Peyer's patch (tissue), 4 donors: ENCODE measurements at regions not wholly inside any gene's neighbourhood (a gene's known extent, or its start where the extent isn't known, plus 50 kb on each side); places are given as distances from the start of the nearest gene placed in this dataset.

ENCODE experiments used
- POLR2A ChIP-seq, 2 donors: fragments of 450-650 bp; IDR thresholded peaks; one replicate each; pipeline ENCODE4 v1.5.1; 2017; ENCODE audit warnings: antibody characterized with exemption in 2 of 2, mild to moderate bottlenecking in 2 of 2, moderate library complexity in 2 of 2
- TF ChIP-seq, protein P1 (sequence below), 6 experiments: fragments of 450-650 bp in 4 of 6; fragments of 200-600 bp in 2 of 6; sonication (generic) in 1 of 6; IDR thresholded peaks; one replicate each; pipeline ENCODE4 v1.5.1; 2017 to 2019; ENCODE audit warnings: antibody characterized with exemption in 6 of 6, mild to moderate bottlenecking in 3 of 6, moderate library complexity in 1 of 6

DNA sequence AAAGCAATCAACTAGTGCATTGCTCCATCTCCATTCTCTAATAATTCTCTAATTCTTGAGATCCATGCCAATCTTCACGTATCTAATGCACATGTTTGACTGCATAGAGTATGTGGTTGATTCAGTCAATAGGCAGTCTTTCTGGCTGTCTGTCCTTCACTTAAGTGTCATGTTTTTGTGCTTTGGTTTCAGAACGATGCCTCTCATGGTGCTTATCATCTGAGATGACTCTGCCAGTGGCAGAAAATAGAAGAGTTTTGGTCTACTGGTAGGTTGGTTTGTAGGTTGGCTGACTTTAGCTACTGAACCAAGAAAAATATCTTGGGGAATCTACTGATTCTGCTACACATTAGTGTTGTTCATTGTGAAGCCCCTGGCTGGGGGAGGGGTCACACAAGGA, 364.2 kb downstream of the SFMBT2 start:
- TF ChIP-seq, protein P1, sequence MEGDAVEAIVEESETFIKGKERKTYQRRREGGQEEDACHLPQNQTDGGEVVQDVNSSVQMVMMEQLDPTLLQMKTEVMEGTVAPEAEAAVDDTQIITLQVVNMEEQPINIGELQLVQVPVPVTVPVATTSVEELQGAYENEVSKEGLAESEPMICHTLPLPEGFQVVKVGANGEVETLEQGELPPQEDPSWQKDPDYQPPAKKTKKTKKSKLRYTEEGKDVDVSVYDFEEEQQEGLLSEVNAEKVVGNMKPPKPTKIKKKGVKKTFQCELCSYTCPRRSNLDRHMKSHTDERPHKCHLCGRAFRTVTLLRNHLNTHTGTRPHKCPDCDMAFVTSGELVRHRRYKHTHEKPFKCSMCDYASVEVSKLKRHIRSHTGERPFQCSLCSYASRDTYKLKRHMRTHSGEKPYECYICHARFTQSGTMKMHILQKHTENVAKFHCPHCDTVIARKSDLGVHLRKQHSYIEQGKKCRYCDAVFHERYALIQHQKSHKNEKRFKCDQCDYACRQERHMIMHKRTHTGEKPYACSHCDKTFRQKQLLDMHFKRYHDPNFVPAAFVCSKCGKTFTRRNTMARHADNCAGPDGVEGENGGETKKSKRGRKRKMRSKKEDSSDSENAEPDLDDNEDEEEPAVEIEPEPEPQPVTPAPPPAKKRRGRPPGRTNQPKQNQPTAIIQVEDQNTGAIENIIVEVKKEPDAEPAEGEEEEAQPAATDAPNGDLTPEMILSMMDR (IDR thresholded peaks at IDR 0.05), result no peak
- no peak for TF ChIP-seq POLR2A (IDR thresholded peaks at IDR 0.05)
